Activated CD8-positive, alpha-beta memory T cell treated with anti-CD3 and anti-CD28 coated beads, Interleukin-2, amount 50 U/mL, for 4 hours (primary cell): ENCODE measurements at regions not wholly inside any gene's neighbourhood (a gene's known extent, or its start where the extent isn't known, plus 50 kb on each side); places are given as distances from the start of the nearest gene placed in this dataset.

ENCODE experiments used
- DNase-seq: peaks from one replicate; pipeline ENCODE4 v3.0.0-alpha.2; 2020

DNA sequence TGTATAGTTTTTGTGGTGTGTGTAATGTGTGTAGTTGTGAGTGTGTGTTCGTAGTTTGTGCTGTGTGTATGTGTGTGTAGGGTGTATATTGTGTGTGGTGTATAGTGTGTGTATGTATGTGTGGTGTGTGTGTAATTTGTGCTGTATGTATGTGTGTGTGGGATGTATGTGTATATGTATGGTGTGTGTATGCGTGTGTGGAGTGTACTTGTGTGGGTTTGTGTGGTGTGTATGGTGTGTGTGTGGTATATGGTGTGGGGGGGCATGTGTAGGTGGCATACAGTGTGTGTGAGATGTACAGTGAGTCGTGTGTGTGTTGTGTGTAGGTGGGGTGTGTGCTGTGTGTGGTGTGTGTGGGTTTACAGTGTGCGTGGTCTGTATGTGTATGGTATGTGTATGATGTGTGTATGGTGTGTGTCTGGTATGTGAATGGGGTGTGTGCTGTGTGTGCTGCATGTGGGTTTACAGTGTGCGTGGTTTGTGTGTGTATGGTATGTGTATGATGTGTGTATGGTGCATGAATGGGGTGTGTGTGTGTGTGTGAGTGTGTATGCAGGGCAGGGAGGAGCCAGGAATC, 125.2 kb downstream of the GADD45G start:
- no peak for DNase-seq

DNA sequence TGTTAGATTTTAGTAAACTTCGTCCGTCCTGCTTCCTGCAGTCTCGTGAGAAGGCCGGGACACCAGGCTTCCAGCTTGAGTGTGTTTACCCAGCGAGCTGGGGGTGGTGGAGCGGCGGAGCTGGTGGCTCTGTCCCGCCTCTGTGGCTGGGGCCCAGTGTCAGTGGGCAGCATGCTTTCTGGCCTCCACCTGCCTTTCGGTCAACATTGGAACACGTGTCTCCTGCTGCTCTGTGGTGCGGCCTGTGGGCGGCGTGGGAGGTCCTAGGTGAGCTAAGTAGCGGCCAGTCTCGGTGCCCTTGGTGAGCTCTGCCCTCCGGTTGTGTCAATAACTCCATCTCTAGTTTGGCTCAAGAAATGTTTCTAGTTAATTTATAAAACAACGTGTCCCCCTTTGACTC, 125.9 kb downstream of the GADD45G start:
- no peak for DNase-seq

DNA sequence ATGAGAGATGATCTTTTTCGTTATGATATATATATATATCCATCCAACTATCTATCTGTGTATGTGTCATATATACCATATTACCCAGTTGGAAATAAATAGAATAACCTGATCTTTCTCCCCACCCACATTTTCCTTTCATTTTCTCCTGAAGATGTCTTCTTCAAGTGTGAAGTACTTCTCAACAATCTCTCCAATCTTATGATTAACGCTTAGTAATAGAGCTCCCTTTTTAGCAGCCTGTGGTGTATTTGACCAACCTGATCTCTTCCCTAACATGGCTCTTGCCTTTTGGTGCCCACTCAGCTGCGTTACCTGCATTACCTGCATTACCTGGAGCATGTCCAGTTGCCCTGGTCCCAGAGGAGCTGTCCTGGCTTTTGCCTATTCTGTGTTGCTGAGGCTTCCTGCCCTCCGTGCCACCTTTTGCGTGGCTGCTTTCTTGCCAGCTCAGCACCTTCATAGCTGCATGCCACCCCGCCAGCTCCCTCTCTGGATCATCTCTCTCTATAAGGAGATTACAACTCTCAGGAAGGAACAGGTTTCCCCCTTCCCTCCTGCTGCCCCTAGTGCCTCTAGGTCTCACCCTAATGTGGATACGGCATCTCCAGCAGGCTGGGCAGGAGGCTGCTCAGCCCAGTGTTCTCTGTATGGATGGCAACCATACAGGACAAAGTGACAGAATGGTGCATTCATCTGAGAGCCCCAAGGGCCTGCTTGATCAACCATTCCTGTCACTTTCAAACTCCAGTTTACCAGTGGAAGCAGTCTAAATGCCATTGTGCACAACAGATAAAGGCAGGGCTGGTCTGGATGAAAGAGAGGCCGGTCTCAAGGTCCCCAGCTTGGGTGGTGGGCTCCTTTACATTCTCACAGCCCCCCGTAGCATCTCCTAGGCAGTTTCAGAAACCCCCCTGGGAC, 126.7 kb downstream of the GADD45G start:
- no peak for DNase-seq

DNA sequence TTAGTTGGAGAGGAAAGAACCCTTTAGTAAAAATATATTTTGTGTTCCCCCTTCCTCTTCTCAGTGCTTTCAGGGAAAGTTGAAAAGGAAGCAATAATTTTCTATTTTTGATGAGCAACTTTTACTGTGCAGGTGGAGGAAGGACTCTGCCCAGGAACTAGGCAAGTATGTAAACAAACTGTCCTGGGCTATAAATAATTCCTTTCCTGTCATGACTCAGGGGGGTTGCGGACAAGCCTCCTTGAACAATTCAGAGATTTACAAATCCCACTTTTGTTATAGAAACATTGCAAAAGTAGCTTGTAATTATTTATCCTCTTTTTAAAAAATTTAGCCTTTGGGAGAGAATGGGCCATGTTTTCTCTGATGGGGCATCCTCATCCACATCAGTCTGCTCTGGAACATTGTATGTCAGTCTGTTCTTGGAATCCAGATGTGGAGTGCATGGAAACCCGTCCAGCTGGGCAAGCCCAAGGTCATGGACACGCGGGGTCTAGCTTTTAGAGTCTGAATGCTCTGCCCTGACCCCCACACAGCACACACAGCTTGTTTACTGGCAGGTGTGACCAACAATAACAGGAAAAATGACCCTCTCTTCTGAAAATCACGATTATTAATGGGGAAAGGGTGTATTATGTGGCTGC, 127.6 kb downstream of the GADD45G start:
- no peak for DNase-seq

DNA sequence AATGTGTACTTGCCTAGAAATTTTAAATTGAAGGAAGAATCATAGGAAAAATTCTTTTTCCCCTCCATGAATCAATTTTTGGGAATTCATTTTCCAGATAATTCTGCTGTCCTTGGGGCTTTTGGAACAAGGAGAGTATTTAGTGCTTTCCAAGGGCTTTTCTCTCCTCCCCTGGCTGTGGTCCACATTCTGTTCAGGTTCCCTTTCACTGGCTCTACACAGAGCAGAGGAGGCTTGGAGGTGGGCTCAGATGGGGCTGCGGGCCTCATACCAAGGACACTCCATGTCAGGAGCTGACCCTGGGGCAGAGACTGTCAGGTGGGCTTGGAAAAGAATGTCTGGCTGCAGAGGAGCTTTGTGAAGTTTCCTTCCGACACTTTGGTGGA, 128.1 kb downstream of the GADD45G start:
- no peak for DNase-seq

DNA sequence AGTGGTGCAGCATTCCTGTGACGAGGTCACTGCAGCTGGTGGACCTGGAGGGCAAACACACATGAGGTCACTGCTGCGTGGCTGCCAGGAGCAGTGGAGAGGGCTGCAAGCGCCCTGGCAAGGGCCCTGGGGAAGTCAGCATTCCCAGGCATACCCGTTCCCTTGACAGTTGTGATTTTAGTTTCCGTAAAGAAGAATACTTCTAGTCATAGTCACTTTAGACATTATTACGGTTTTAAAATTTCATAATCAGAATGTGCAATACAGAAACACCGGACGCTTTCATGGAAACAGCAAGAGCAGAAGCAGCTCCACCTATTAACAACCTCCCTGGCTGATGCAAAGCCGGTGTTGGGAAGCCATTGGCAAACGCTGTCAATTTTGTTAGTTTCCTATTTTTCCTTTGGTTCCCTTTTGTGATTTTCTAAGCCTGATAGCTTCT, 129.8 kb downstream of the GADD45G start:
- no peak for DNase-seq

DNA sequence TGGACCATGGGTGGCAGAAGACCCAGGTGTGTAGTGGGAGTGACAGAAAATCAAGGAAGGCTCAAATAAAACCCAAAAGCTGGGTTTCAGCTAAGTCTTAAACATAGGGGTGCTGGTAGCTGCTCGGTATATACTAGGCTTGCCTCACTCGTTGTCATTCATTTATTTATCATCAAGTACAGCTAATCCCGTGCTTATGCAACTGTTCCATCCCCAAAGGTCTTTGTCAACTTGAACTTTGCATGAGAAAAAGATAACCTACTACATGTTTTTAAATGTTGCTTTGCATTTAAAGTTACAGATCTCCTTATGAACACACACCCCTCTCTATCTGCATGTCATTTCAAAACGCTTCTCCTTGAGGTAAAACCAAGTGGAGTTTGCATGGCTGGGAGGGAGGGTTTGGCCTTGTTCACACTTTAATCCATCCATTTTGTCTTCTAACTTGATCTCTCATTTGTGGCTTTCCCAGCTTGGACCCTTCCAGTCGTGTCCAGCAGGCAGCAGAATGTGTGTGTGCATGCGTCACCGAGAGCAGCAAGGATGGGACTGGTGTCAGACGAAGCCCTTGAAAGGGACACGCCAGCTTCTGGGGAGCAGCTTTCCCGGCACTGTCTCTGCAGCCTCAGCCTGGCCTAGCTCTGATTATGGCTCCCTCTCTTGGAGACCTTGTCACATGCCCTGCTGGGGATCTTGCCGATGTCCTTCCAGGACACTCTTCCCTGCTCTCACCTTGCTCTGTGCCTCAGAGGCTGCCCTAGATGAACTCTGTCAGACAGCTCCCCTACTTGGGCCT, 133.5 kb downstream of the GADD45G start:
- DNase-seq, result no peak

DNA sequence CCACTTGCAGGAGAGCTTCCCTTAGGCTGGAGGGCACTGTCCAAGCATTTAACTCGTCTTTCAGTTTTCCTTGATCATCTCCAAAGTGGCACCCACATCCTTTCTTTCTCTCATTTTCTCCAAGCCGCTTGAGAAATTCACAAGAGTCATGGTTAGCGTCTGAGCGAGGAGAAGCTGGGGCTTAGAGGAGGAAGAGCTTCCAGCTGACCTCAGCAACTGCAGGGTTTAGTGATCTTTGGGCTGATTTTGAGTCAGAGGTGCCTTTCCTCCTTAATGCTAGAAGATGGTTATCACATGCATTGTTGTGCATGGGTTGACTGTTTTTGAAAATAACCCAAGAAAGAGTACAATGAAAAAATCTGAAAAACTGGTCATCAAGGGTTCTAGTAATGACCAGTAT, 134.7 kb downstream of the GADD45G start:
- DNase-seq, result no peak

DNA sequence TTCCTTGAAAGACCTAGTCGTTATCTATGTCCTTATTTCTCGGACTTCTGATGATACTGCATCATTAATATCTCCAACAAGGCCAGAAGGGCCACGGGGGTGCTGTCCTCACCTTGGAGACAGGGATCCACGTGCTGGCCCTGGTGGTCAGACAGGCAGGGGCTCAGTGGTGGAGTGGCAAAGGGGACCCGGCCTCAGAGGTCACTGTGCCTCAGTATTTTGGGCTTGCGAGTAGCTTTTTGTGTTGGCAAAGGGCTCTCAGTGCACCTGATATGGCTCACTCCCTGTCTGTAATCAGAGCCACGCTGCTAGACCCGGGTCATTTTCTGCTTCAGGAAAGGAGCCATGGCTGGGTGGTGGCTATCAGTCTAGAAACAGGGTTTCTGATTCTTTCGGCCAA, 135.1 kb downstream of the GADD45G start:
- no peak for DNase-seq

DNA sequence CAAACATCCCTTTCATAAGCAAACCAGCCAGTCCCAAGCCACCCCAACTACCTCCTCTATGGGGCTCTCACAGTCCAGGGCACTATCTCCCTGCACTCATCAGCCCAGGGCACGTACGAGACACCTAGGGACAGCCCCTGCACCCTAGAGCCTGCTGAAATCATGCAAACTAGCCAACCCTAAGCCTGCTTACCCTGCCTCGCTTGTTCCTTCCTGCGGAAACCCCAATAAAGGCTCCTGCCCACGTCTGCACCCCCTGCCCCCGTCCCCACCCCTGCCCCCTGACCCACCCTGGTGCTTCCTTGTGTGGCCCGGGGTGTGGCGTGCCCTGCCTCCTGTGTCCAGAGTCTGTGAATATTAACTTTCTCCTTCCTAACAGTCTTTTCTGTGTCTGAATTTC, 135.9 kb downstream of the GADD45G start:
- no peak for DNase-seq

DNA sequence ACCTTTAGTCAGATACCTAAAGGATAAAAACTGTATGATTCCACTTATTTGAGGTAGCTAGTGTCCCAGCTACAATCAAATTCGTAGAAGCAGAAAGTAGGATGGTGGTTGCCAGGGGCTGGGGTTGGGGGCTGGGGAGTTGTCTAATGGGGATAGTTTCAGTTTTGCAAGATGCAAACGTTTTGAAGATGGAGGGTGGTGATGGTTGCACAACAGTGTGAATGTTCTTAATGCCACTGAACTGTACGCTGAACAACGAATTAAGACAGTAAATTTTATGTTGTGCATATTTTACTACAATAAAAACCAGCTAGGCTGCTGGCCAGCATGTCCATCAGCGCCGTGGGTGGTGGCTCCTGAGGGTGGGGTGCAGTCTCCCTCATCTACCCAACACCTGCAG, 137.8 kb downstream of the GADD45G start:
- DNase-seq, result no peak

DNA sequence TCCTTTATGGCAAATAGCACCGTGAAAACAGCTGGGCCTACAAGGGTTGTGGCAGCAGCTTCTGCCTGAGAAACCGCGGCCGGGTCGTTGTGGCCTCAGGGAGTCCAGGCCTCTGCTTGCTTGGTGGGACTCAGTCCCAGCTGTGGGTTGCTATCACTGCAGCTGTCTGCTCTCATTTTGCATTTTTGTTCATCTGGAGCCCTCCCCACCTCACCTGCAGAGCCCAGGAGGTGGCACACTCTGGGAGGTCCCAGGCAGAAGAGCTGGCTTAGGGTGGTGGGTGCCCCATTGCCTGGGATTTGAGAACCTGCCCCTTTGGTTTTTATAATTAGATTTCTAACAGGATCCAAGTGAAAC, 138.4 kb downstream of the GADD45G start:
- no peak for DNase-seq

DNA sequence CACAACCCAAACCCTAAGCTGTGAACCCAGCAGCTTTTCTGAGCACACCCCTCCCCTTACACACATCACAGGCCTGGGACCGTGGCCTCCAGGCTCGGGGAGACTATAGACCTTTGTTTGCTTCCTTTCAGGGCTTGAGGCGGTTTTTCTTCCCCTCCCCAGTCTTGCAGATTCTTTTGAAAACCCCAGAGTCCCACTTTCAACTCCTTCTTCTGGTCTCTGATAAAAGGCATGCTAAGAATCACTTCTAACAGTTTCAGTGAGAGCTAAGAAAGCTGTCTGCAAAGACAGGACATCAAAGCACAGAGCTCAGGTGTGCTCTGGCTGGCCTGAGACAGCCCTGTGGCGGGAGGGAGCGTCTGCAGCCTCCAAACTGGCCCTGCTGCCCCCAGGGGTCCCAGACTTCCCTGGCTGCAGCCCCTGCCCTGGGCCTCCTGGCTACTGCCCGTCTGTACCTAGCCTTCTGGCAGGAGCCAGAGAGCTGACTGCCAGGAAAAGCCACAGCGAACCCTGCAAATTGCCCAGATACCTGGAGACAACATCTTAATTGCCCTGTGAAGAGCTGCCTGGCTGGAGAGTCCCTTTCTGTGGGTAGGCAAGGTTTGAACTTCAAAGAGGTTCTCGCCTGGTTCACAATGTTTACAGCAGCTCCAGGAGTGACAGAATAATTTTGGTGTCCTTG, 138.9 kb downstream of the GADD45G start:
- no peak for DNase-seq

DNA sequence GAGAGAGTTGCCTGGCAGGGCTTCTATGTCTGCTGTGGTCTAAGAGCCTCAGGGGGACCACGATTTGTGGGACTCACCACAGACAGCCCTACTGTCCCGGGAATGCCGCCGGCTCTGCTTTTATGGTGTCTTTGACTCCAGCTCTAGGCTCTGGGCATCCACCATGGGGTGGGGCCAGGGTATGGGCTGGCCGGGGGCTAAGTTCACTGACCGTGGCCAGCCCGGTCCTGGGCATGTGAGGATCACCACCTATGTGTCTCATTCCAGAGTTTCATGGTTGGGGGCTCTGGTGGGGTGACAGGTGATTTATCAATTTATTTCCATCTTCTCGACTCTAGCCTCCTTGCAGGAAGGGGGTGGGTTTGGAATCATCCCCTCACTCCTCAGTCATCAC, 139.4 kb downstream of the GADD45G start:
- no peak for DNase-seq

DNA sequence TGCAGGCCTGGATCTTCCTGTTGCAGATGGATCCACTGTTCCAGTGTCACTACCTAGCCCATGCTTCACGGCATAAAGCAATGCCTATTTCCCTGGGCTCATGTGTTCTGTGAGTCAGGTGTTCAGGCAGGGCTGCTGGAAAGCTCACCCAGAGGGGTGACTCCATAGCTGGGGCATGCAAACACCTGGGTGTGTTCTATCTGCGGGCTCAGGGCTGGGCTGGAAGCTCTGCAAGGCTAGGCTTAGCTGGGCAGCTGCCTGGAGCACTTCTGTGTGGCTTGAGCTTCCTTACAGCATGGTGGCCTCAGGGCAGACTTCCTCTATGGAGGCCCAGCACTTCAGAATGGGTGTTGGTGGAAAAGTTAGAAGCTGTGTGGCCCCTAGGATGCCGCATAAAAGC, 139.9 kb downstream of the GADD45G start:
- DNase-seq, result no peak

DNA sequence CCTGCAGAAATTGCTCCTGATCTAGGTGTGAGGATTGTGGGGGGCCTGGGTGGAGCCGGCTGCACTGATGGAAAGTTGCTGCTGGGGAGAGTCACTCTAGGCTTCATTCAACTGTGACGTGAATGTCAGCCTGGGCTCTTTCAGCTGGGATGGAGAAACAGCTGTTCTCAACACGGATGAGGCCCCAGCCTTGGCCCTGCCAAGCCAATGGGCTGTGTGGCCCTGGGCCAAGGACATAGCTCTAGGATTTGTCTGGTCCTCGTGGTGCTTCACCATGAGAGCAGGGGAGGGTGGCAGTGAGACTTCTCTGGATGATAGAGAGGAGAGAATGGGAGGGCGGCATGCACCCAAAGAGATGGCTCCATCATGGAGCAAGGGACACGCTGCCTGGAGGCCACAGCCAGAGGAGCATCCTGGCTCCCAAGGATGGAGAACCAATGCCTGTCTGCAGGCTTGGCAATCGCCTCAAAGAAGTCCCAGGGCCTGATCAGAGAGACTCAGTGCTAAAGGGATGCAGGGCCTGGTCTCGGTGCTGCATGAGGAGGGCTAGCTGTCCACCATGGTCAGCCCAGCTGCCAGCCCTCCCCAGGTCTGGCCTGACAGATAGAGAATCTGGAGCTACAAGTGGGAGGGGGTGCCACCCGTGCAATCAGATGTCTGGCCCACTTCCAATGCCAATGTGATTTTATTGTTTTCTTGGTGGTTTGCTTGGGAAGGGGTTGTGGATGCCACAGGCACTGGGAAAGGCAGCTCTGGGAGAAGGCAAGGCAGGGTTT, 141.0 kb downstream of the GADD45G start:
- no peak for DNase-seq

DNA sequence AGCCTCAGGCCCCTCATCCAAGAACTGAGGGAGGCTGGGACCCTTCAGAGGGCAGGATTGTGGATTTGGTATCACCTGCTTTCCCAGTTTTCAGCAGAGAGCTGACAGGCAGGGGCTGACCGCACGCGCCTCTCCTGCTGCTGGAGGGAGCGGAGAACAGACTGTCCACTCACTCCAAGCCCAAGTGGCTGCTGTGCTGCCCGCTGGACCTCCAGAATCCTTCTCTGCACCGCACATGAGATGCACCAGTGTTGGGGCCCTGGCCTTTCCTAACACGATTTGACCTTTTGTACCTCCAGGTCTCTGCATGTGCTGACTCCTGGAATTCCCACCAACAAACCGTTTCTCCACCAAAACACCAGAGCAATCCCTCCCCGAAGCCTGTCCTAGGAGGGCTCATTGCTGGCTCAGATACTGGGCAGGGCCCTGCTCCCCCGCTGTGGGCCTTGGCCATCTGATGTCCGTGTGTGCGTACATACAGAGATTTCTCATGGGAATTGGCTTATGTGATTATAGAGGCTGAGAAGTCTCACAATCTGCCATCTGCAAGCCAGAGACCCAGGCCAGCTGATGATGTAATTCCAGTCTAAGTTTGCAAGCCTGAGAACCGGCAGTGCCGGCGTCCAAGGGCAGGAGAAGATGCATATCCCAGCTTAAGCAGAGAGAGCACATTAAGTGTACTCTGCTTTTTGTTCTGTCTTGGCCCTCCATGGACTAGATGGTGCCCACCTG, 141.7 kb downstream of the GADD45G start:
- no peak for DNase-seq

DNA sequence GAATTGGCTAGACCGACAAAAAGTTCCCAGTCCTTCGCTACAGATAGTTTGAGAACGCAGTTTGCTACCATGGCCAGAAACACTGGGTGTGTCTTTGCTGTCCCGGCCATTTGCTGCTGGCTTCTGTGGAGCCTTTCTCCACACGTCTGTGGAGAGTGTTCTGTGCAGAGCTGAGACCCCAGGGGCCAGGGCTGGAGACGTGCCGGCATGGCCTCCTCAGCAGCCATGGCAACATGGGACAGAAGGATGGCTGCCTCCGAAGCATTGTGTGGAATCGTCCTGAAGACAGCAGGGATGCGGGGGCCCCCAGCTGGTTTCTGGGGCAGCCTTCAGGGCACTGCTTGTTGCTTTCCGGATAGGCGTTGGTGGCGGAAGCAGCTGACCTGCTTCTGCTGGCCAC, 142.8 kb downstream of the GADD45G start:
- DNase-seq, result no peak

DNA sequence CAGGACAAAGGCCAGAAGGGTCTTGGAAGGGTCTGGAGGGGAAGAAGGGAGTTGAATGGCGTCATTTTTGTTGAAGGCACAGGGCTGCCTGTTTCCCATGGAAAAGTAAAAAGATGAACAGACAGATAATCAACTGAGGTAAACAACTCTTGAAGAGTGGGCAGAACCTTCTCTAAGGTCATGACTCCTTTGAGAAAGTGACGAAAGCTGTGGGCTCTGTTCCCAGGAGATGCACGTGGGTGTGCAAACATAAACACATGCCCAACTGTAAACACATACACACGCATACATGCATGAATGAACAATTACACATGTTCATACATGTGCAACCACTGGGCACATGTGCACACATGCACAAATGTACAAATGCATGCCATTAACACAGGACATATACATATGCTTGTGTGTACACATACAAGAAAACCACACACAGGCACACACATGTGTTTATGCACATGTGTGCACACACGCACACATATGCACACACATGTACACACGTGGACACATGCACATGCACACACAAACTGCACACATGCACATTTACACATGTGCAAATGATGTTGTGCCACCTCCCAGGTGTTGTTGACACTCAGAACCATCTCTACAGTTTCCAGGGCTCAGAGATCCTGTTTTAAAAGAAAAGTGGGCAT, 143.3 kb downstream of the GADD45G start:
- no peak for DNase-seq

DNA sequence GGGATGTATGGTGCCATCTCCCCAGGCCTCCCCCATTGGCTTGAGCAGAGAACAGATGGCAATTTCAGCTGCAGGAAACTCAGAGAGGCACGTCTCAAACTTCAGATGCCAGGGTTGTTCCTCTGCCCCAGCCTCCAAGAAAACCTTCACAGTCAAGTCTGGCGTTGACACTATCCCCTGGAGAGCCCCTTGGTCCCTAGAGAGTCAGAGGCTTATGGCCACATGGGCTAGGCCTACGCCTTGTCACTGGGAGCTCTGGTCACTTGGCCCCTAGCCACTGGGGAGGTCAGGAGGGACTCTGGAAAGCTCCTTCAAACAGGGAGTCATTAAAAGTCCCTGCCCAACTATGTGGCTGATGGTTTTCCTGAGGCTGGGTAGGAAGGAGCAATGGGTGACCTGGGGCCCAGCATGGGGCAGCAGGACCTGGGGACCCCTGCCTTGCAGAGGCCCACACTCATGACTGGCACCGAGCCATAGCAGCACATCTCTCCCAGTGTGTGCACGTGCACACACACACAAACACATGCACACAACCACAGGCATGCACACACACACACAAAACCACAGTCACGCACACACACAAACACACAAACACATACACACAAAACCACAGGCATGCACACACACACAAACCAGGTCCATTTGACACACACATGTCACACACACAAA, 144.2 kb downstream of the GADD45G start:
- no peak for DNase-seq
